Inflammatory macrophage (primary cell): ENCODE measurements at regions not wholly inside any gene's neighbourhood (a gene's known extent, or its start where the extent isn't known, plus 50 kb on each side); places are given as distances from the start of the nearest gene placed in this dataset.

ENCODE experiments used
- DNase-seq, 2 donors: peaks; one replicate each; pipeline ENCODE4 v3.0.0-alpha.2; 2020 to 2022

DNA sequence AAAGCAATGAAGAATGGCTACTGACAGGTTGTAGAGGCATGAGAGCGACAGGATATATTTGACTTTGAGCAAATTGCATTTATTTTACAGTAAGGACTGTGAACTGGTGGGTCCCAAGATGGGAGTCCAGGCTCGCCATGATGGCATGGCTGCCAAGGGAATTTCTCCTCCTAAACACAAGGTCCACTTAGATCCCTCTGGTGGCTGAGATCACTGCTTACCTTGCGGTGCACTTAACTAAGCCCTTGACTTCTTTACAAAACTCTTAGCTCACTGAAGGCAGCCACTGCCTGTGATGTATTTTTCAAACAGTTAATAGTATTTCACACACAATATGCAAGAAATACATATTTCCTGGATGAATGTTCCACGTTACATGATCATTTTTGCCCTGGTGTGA, 50.3 kb upstream of the SORBS2 start:
- DNase-seq: no peak

DNA sequence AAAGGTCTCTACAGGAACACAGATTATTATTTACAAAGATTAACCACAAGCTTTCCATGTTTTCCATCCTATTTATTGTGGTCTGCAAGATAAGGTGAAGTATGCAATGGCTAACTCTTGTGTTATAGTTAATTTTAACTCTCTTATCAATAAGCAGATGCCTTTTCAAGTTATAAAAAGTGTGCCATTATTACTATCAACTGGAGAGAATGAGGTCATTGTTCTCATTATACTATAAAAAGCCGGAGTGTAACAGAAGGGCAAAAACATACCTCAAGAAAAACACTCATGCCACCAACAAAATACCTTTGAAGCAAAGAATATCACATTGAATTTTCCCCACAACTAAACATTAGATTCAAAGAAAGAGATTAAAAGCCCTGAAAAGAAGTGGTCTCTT, 52.0 kb upstream of the SORBS2 start:
- DNase-seq: no peak

DNA sequence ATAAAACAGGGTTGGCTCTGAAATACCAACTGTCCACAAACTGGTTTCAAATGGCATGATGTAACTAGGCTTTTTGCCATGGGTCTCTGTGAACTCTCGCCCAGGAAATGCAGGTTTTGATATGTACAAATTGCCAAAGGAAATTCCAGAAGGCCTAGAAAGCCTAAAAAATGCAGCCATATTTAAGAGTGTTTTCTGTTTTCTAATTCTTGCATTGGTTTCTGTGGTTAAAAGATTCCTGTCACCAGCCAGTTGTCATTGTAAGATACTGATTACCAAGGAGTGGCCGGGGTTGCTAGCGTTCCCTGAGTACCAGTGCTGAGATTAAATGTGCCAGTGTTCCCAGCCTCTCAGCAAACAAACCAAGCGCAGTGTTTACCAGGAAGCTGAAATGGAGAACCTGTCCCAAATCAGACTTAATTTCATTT, 53.9 kb upstream of the SORBS2 start:
- no peak for DNase-seq

DNA sequence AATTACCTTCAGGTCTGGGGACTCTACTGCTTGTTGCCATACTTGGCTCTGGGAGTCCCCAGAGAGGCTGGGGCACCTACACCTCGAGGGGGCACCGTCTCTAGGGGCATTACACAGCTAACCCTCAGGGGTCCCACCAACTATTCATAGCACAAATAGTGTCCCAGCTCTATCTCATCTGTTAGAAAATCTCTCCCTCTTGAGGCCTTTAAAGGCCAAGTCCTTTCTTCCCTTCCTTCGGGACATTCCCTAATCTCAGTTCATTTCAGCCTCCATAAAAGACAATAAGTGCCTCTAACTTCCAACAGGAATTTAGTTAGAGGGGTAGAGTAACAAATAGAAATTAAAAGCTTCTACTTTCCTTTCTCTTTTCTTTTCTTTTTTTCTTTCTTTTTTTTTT, 55.8 kb upstream of the SORBS2 start:
- no peak for DNase-seq

DNA sequence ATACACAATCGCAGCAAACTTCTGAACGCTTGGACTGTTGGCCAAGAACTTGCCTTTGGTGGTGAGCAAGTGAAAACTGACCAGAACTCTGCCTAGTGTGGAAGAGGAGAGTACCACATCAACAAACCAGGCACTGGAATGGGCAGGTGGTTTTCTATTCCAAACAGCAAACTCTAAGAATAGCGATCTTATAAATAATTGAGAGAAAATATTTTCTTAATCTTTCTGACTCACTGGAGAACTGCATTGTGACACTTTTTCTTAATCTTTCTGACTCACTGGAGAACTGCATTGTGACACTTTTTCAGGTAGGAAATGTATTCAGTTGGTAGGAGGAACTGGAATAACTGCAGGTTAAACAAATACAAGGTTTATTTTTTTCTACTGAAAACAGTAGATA, 57.0 kb upstream of the SORBS2 start:
- DNase-seq: no peak

DNA sequence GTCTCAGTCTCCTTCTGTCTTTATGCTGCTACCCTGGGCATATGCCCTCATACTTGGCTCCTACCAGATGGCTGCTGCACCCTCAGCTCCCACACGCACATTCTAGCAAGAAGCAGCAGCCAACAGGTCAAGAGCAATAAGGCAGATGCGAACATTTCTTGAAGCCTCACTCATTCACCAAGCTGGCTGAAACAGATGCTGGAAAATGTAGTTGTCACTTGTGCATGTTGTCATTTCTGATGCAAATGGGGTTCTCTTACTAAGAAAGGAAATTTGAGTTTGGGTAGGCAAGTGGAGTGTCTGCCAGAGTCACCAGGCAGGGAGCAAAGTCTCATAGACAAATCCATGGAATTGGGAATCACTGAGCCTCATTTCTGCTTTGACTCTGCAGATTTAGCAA, 57.4 kb upstream of the SORBS2 start:
- DNase-seq: no peak

DNA sequence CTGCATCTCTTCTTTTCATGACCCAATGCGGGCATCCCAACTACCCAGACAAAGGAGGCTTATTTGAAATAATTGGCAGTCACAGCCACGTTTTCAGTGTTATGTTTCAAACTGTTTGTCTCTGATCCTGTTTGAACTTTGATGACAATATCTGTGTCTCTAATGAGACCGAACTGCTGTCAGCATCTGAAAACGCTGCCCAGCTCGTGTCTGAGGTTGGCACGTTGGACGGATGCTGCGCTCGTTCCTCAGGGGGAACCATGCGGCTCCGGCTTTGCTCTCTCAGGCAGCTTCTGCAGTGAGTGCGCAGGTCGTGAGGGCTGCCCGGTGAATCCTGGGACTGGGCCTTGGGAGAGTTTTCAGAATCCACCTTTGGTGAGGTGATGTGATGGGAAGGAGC, 58.4 kb upstream of the SORBS2 start:
- DNase-seq: no peak

DNA sequence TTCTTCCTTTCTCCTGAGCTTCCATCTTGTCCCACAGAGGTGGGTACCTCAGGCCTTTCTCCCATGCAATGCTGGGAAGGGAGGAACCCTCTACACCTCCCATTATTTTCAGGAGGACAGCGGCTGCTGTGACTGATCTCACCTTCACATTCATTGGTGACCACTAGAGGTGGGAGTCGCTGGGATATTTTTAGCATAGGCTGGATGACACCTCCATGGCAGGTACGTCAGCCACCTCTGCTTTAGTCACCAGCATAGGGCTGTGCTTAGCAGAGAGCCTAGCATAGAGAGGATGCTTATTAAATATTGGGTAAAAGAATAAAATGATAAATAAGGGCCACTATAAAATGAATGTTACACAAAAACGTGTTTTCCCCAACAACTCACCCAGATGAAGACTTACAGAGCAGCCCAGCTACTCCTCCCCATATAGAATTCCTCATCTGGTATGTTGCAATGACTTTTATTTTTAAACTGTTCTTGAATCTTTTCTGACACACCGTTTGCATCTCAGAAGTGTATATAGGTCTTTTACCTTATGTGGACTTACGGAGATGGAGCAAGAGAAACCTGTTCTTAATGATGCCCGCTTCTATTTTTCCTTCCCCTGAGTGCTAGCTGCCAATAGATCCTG, 60.9 kb upstream of the SORBS2 start:
- no peak for DNase-seq

DNA sequence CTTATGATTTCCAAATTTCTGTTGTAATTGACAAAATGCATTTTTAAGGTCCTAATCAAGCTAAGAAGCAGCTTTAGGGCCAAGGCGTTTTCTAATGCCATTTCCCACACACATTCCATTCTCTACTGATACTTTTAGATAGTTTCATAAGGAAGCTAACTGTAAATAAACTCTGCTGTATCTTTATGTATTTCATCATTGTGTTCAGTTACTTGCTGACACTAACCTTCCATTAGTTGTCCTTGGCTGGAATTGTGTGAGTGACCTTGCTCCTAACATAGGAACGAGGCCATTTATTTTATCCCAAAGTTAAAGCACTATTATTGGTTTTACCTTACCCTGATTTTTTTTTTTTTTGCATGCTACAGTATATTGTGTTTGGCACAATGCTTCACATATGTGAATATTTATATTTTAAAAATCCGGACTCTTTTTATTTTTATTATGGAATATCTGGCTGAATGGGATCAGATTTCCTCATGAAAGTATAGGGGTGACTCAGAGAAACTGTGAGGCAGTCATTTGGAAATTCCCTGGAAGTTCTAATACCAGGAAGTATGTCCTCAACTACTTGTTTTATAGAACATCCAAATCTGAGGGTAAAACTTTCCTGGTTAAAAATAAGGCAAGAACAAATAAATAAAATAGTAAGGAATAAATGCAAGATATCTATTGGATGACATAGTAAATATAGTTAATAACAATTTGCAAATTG, 62.7 kb upstream of the SORBS2 start:
- DNase-seq: no peak

DNA sequence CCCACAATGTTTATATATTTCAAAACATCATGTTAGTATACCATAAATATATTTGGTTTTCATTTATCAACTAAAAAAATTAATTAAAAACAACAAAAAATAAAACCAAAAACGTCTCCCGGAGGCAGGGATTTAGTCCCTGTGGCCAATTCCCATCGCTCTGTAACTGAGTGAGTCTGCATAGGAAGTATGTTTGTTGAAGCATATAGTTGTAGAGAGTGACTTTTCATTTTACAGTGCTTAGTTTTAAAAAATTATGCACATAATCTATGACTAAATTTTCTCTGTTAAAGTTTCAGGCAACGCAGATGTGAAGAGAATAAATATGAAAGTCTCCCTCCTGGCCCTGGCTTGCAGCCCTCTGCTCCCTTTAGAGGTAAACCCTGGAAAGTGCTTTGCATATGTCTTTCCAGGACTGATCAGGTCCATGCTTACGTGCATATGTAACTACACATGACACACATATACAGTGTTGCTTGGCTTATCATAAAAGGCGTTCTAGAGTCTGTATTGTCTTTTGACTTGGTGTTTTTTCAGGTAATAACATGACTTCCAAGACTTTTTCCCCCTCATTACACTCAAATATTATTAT, 63.4 kb upstream of the SORBS2 start:
- no peak for DNase-seq

DNA sequence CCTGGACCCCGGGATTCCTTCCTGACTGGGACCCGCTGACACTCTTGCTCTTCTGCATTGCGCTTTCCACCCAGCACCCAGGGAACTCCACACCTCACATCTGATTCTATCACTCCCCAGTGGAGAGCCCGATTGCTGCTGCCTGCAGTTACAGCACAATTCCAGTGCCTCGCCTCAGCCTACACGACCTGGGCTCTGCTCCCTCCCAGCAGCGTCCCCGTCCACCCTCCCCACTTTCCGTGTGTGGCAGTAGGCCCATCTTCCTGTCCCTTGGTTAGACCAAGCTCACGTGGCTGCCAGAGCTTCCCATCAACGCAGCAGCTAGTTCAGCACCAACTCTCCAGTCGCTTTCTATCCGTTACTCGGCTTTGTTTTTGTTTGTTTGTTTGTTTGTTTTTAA, 66.6 kb upstream of the SORBS2 start:
- no peak for DNase-seq

DNA sequence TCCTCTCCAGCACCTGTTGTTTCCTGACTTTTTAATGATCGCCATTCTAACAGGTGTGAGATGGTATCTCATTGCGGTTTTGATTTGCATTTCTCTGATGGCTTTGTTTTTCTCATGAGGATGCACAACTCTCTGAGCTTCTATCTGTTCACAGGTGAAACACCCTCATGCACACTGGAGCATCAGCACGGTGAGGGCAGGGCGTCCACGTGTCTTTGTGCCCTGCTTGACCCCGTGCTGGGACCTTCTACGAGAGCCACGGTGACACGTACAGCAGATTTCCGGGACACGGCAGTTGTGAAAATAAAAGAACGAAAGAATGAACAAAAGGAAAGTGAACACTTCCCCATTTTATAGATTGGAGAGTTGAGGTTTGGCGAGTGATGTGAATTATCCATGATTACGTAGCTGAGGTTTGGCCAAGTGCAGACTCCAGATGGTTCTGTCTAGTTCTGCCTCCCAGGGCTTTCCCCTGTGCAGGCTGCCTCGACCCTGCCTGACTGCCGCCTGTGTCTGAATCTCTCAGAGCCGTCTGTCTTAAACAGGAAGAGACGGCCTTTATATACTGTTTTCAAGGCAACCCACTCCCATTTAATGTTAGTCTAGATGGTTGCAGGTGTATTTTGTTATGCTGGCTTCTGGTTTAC, 67.8 kb upstream of the SORBS2 start:
- DNase-seq: no peak

DNA sequence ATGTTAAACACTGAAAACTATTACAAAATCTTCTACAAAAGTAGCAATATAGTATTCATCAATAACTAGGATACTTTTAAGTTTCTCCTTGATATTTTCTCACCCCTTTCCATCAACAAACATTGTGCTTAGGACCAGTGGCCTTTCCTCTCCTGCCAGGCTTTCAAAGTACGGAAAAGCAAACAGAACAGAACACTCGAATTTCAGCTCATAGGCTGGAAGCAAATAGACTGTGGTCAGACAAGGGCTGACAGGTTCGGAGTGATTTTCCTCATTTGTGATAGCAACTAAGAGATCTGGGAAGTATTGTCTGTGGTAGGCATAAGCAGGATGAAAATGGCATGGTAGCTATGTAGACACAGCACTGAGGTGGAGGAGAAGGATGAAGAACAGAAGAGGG, 68.6 kb upstream of the SORBS2 start:
- DNase-seq: no peak

DNA sequence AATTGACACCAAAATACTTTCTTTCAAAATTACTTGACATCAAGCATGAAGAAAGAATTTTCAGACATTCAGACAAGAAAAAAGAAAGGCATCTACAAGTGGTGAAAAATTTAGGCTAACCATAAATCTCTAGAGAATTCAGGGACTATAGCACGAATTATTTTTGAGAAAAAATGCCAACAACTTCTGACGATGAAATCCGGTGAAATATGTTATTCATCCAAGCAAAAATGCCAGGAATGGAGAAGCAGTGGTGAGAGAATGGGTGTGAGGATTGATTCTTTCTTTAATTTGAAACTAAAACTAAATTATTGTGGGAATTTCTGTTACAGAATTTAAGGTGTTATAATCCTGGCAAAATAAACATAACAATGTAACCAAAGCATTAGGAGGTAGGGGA, 69.4 kb upstream of the SORBS2 start:
- DNase-seq: no peak

DNA sequence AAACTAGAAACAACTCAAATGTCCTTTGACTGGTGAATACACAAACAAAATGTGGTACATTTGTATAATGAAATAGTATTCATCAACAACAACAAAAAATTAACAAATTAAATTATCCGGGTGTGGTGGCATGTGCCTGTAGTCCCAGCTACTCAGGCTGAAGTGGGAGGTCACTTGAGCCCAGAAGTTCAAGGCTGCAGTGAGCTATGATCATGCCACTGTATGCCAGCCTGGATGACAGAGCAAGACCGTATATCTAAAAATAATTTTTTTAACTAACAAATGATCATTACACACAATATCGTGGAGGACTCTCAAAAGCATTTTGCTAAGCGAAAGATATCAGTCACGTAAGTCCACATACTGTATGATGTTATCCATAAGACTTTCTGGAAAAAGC, 71.6 kb upstream of the SORBS2 start:
- DNase-seq: no peak

DNA sequence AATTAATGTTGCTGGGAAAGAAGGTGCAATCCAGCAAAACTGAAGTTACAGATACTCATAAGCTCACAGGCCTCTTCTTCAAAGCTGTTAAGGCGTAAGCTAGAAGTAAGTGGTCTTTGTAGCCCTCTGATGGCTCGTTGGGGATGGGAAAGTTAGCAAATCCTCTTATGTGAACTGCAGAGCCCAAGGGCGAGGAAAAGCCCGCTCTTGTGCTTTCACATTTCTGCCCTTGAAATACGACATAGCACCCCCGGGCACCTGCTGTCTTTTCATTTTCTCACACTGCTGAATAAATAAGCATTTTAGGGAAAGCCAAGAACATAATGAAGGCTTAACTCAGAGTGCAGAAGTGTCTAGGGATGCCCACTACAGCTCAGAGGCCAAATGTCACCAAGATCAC, 73.1 kb upstream of the SORBS2 start:
- no peak for DNase-seq

DNA sequence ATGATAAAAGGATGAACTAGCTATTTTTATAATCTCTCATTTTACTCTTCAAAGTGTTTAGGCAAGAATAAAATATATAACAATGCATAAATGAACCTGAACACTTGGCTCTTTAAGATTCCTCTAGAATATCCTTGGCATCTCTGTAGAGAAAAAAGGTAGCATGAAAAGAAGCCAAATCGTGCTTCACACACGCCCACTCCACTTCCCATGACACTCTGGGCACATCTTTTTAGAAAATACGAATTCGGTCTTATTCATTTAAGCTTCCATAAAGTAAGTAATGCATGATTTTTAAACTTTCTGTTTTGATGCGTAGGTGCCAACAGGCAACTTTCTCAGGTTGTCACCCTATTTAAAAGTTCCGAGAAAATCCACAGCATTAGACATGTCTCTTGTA, 73.6 kb upstream of the SORBS2 start:
- DNase-seq: no peak

DNA sequence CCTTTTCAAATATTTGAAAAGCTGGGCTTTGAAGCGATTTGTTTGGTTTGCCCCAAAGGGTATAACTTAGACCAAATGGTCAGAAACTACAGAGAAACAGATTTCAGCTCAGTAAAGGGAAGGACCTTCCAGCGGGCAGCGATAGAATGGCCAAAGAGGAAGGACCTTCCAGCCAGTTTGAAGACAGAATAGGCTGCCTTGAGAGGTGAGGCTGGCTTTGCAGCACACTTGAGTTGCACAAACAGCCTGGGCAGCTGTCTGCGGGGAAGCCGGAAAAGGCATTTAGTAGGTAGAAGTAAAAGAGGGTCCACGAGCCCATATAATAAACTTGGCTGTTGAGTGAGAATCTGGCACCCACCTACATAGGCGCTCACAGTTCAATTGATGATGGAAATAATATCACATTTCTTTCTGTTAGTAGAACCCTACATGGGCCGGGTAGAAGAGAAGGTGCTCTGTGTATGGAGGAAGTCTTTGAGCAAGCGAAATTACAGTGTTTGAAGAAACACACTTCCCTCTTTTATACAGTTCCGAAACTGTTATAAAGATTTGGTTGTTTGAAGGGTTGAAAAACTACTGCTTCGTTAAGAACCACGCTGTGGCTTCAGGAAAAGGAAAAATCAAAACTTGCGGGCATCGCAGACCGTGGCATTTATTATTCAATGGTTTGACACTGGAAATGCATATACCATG, 75.0 kb upstream of the SORBS2 start:
- DNase-seq: peak; percentile 2 to 19

DNA sequence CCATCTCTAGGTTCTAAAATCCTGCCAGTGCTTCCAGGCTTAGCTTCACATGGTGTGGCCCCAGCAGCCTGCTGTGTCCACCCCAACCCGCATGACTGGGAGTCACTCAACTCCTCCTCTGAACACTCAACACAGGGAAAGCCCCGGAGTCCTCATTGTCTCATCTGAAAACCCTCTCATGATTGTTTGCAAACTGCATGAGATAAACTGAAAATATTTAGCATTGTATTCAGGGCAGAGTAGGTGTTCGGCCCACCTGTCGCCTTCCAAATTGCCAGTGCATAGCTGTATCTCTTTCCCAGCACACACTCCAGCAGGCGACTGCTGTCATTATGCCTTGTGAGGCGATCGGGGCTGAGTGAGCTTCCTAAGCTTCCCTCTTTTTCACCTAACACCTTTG, 76.7 kb upstream of the SORBS2 start:
- no peak for DNase-seq

DNA sequence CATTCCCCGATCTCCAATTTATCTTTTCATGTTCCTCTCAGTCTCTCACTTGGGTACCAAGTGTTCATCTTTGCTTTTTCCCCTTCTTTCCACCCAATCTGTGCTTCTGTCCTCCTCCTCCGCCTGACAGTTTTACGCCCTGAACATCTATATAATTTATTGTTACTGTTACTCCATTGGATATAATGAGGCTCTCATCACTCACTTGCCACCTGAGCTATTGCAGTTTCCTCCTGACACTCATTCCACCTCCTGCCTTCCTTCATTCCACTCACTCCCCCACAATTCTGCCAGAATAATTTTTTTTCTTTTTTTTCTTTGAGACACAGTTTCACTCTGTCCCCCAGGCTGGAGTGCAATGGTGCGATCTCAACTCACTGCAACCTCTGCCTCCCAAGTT, 77.6 kb upstream of the SORBS2 start:
- DNase-seq: no peak

DNA sequence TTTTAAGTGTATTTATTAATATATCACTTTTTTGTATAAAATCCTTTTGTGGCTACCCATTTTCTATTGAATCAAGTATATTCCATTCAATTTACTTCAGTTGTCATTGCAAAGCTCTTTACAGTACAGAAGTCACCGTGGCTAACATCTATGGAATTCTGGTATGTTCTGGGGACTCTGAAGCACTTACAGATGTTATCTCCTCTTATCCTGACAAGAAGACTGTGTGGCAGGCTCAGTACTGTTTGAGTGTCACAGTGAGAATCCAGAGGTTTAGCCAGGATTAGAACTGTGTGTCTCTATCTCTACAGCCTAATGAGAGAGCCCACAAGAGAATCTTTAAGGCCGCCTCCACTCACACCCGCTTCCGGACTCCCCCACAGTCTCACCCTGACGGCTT, 78.2 kb upstream of the SORBS2 start:
- no peak for DNase-seq

DNA sequence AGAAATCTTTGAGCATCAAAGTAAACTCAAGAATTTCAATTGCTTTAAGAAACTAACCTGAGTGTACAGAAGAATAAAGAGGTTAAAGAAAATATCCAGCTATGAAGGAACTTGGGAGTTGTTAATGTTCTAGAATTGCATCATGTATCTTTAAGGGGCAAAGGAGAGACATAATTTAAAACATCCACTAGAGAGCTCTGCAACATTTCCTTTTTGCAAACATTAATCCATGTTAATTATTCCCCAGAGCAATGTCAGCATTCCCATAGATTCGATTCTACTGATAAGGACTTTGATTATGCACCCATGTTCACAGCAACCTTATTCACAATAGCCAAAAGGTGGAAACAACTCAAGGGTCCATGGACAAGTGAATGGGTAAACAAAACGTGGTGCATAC, 80.2 kb upstream of the SORBS2 start:
- DNase-seq: no peak

DNA sequence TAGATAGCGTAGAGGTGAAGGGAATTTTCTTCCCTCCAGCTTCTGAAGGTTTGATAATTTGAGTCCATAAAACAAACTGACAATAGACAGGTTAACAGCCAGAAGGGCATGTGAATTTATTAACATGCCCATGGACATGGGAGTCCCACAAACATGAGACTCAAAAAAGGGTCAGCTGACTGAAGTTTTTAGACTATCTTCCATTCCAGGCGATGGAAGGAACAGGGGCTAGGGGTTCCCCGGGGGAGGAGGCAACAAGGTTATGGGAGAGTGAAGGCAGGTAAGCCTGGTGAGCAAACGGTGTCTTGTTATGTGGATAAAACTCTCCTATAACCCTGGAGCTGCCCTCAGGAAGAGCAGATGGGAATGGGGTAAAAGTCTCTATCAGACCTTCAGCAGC, 81.5 kb upstream of the SORBS2 start:
- no peak for DNase-seq
